ENCODE measurements at regions not wholly inside any gene's neighbourhood (a gene's known extent, or its start where the extent isn't known, plus 50 kb on each side); places are given as distances from the start of the nearest gene placed in this dataset.

GRCh38 chr2:137857881-137858280 is 106.4 kb upstream of the HNMT start:
- dilution Hi-C loops (cut with MboI; ENCODE audit: extremely low pct_ligation_motif_present, low sequenced_read_pairs) = no loop called here

GRCh38 chr2:137862651-137863050 is 101.6 kb upstream of the HNMT start:
- Histone ChIP-seq H2AFZ (ENCODE audit: control insufficient read depth, low read length) (no peak overlapping the region), H4K20me1 (ENCODE audit: control insufficient read depth, extremely low read depth, insufficient read depth, low read length) (no peaks in the 10 kb centered on the region), H3K27me3 (ENCODE audit: control insufficient read depth, extremely low read depth, insufficient read depth, low read length) (no peaks in the 10 kb centered on the region), H3K9ac (ENCODE audit: control insufficient read depth, extremely low read depth, insufficient read depth, low read length) (no peak overlapping the region), H3K9me1 (ENCODE audit: control insufficient read depth, extremely low read depth, insufficient read depth, low read length) (no peaks in the 10 kb centered on the region), H3K4me3 (ENCODE audit: control insufficient read depth in 2 of 3, extremely low read depth in 1 of 3, insufficient read depth in 2 of 3, low read depth in 1 of 3, low read length in 3 of 3) (no peak overlapping the region), H3K4me1 (ENCODE audit: control insufficient read depth, extremely low read depth, insufficient read depth, low read length) (no peaks in the 10 kb centered on the region), H3K79me2 (ENCODE audit: control insufficient read depth, insufficient read depth, low read length) (no peaks in the 10 kb centered on the region), H3K4me2 (ENCODE audit: control insufficient read depth, extremely low read depth, insufficient read depth, low read depth, low read length) (no peak overlapping the region), H3K36me3 (ENCODE audit: control insufficient read depth in 2 of 2, extremely low read depth in 1 of 2, insufficient read depth in 2 of 2, low read length in 2 of 2) (no peaks in the 10 kb centered on the region), H3K9me3 (ENCODE audit: control insufficient read depth, low read depth, low read length) (no peaks in the 10 kb centered on the region), H3K27ac (ENCODE audit: control insufficient read depth, insufficient read depth, low read length) (no peak overlapping the region)
- dilution Hi-C loops (cut with MboI; ENCODE audit: extremely low pct_ligation_motif_present, low sequenced_read_pairs) = no loop called here
- DNase-seq (ENCODE audit: low read depth, low spot score) (no peak), FAIRE-seq (no peak)
- TF ChIP-seq CTCF (optimal IDR thresholded peaks at IDR 0.05 in 1 of 3, IDR thresholded peaks at IDR 0.05 in 1 of 3, conservative IDR thresholded peaks at IDR 0.05 in 1 of 3; ENCODE audit: extremely low read depth in 1 of 3, insufficient read depth in 2 of 3, low read length in 3 of 3) (no peak), EZH2 (IDR thresholded peaks at IDR 0.05; ENCODE audit: low read length) (no peak)

More at GRCh38 chr2:137857881-137858280, 106.4 kb upstream of the HNMT start:
- H3K79me2 ChIP-seq (ENCODE audit: control insufficient read depth, insufficient read depth, low read length) = no peaks in the 10 kb centered on the region
- no peaks in the 10 kb centered on the region for H3K36me3 ChIP-seq (ENCODE audit: control insufficient read depth in 2 of 2, extremely low read depth in 1 of 2, insufficient read depth in 2 of 2, low read length in 2 of 2)
- no peaks in the 10 kb centered on the region for H3K27me3 ChIP-seq (ENCODE audit: control insufficient read depth, extremely low read depth, insufficient read depth, low read length)
- TF ChIP-seq EZH2 (IDR thresholded peaks at IDR 0.05; ENCODE audit: low read length) (no peak), CTCF (optimal IDR thresholded peaks at IDR 0.05 in 1 of 3, IDR thresholded peaks at IDR 0.05 in 1 of 3, conservative IDR thresholded peaks at IDR 0.05 in 1 of 3; ENCODE audit: extremely low read depth in 1 of 3, insufficient read depth in 2 of 3, low read length in 3 of 3) (no peak)
- no peak for FAIRE-seq
- H4K20me1 ChIP-seq (ENCODE audit: control insufficient read depth, extremely low read depth, insufficient read depth, low read length) = no peaks in the 10 kb centered on the region
- H2AFZ ChIP-seq (ENCODE audit: control insufficient read depth, low read length) = no peak overlapping the region
- H3K27ac ChIP-seq (ENCODE audit: control insufficient read depth, insufficient read depth, low read length) = no peak overlapping the region
- DNase-seq (ENCODE audit: low read depth, low spot score) = no peak
- H3K9me3 ChIP-seq (ENCODE audit: control insufficient read depth, low read depth, low read length) = no peaks in the 10 kb centered on the region
- no peak overlapping the region for H3K4me3 ChIP-seq (ENCODE audit: control insufficient read depth in 2 of 3, extremely low read depth in 1 of 3, insufficient read depth in 2 of 3, low read depth in 1 of 3, low read length in 3 of 3)
- no peak overlapping the region for H3K4me2 ChIP-seq (ENCODE audit: control insufficient read depth, extremely low read depth, insufficient read depth, low read depth, low read length)
- no peak overlapping the region for H3K9ac ChIP-seq (ENCODE audit: control insufficient read depth, extremely low read depth, insufficient read depth, low read length)
- no peaks in the 10 kb centered on the region for H3K9me1 ChIP-seq (ENCODE audit: control insufficient read depth, extremely low read depth, insufficient read depth, low read length)
- H3K4me1 ChIP-seq (ENCODE audit: control insufficient read depth, extremely low read depth, insufficient read depth, low read length) = no peaks in the 10 kb centered on the region

Measured in keratinocyte (primary cell).